ENCODE measurements at regions not wholly inside any gene's neighbourhood (a gene's known extent, or its start where the extent isn't known, plus 50 kb on each side); places are given as distances from the start of the nearest gene placed in this dataset.

GRCh38 chr16:87190288-87191230 lies 126.6 kb downstream of the C16orf95 start:
- H3K4me3 ChIP-seq (replicated peaks; ENCODE audit: low read depth, low read length): no peak overlapping the region
- H3K27me3 ChIP-seq (replicated peaks; ENCODE audit: control insufficient read depth, insufficient read depth, low read length): no peaks in the 10 kb centered on the region
- no peak for DNase-seq (ENCODE audit: extremely low read depth, insufficient read length)
- no peaks in the 10 kb centered on the region for H3K36me3 ChIP-seq (ENCODE audit: control insufficient read depth, insufficient read depth, low read length)
- no peak for TF ChIP-seq CTCF (IDR thresholded peaks at IDR 0.05; ENCODE audit: insufficient read depth, low read length, poor library complexity, severe bottlenecking)

GRCh38 chr16:87192452-87193073 lies 124.6 kb downstream of the C16orf95 start:
- no peak for TF ChIP-seq CTCF (IDR thresholded peaks at IDR 0.05; ENCODE audit: insufficient read depth, low read length, poor library complexity, severe bottlenecking)
- DNase-seq (ENCODE audit: extremely low read depth, insufficient read length): no peak
- no peaks in the 10 kb centered on the region for H3K27me3 ChIP-seq (replicated peaks; ENCODE audit: control insufficient read depth, insufficient read depth, low read length)
- H3K36me3 ChIP-seq (ENCODE audit: control insufficient read depth, insufficient read depth, low read length): no peaks in the 10 kb centered on the region
- no peak overlapping the region for H3K4me3 ChIP-seq (replicated peaks; ENCODE audit: low read depth, low read length)

GRCh38 chr16:87194172-87194571 lies 123.0 kb downstream of the C16orf95 start:
- Histone ChIP-seq H3K4me3 (replicated peaks; ENCODE audit: low read depth, low read length) (no peak overlapping the region), H3K27me3 (replicated peaks; ENCODE audit: control insufficient read depth, insufficient read depth, low read length) (no peaks in the 10 kb centered on the region), H3K36me3 (ENCODE audit: control insufficient read depth, insufficient read depth, low read length) (no peaks in the 10 kb centered on the region)
- DNase-seq (ENCODE audit: extremely low read depth, insufficient read length): no peak
- no peak for TF ChIP-seq CTCF (IDR thresholded peaks at IDR 0.05; ENCODE audit: insufficient read depth, low read length, poor library complexity, severe bottlenecking)

- H3K36me3 ChIP-seq (ENCODE audit: control insufficient read depth, insufficient read depth, low read length): no peaks in the 10 kb centered on the region
- no peaks in the 10 kb centered on the region for H3K27me3 ChIP-seq (replicated peaks; ENCODE audit: control insufficient read depth, insufficient read depth, low read length)
- DNase-seq (ENCODE audit: extremely low read depth, insufficient read length): no peak
- no peak overlapping the region for H3K4me3 ChIP-seq (replicated peaks; ENCODE audit: low read depth, low read length)
- no peak for TF ChIP-seq CTCF (IDR thresholded peaks at IDR 0.05; ENCODE audit: insufficient read depth, low read length, poor library complexity, severe bottlenecking)
Measured at GRCh38 chr16:87195161-87195560, 122.0 kb downstream of the C16orf95 start.

- H3K36me3 ChIP-seq (ENCODE audit: control insufficient read depth, insufficient read depth, low read length): no peaks in the 10 kb centered on the region
- H3K27me3 ChIP-seq (replicated peaks; ENCODE audit: control insufficient read depth, insufficient read depth, low read length): no peaks in the 10 kb centered on the region
- H3K4me3 ChIP-seq (replicated peaks; ENCODE audit: low read depth, low read length): no peak overlapping the region
- TF ChIP-seq CTCF (IDR thresholded peaks at IDR 0.05; ENCODE audit: insufficient read depth, low read length, poor library complexity, severe bottlenecking): no peak
- no peak for DNase-seq (ENCODE audit: extremely low read depth, insufficient read length)
Measured at GRCh38 chr16:87196231-87196630, 121.0 kb downstream of the C16orf95 start.

All from GM06990 (cell line).